Transverse colon (tissue), 4 donors: ENCODE measurements at regions not wholly inside any gene's neighbourhood (a gene's known extent, or its start where the extent isn't known, plus 50 kb on each side); places are given as distances from the start of the nearest gene placed in this dataset.

Experiments
- DNase-seq: peaks from one replicate; pipeline ENCODE4 v3.0.0-alpha.2; 2019
- H3K27ac ChIP-seq, 4 donors: fragments of 200-600 bp; sonication (generic); 2 replicates each; pipeline ENCODE4 v1.5.1; 2016 to 2018; ENCODE audit warnings: inconsistent platforms in 4 of 4
- H3K27me3 ChIP-seq: fragments of 200-600 bp; sonication (generic); 2 replicates; pipeline ENCODE4 v1.5.1; 2017; ENCODE audit warnings: inconsistent platforms
- H3K36me3 ChIP-seq, 4 donors: fragments of 200-600 bp; sonication (generic); 2 replicates each; pipeline ENCODE4 v1.5.1; 2017 to 2019; ENCODE audit warnings: inconsistent platforms in 4 of 4
- H3K4me1 ChIP-seq, 4 donors: fragments of 200-600 bp; sonication (generic); 2 replicates each; pipeline ENCODE4 v1.5.1; 2017 to 2020; ENCODE audit warnings: inconsistent platforms in 4 of 4
- H3K4me3 ChIP-seq, 4 donors: fragments of 200-600 bp; sonication (generic); 1 replicate in 1 of 4; 2 replicates in 3 of 4; pipeline versions ENCODE4 v1.5.1 to v1.6.1; 2017 to 2019; ENCODE audit warnings: inconsistent platforms in 4 of 4
- H3K9me3 ChIP-seq, 2 donors: fragments of 200-600 bp; sonication (generic); 2 replicates each; pipeline ENCODE4 v1.5.1; 2017 to 2019; ENCODE audit warnings: inconsistent platforms in 2 of 2
- CTCF ChIP-seq, 5 experiments: fragments of 200-600 bp in 3 of 5; fragments of 450-650 bp in 2 of 5; sonication (generic) in 3 of 5; IDR thresholded peaks; 1 replicate in 2 of 5; 2 replicates in 3 of 5; pipeline ENCODE4 v1.5.1; 2016 to 2017; ENCODE audit warnings: antibody characterized with exemption in 5 of 5, inconsistent platforms in 3 of 5, mild to moderate bottlenecking in 2 of 5, moderate library complexity in 1 of 5
- EP300 ChIP-seq: sonication (generic); formaldehyde crosslinking; IDR thresholded peaks from one replicate; pipeline ENCODE4 v1.6.1; 2017; ENCODE audit warnings: antibody characterized with exemption, low read depth
- POLR2A ChIP-seq: fragments of 450-650 bp; IDR thresholded peaks from one replicate; pipeline ENCODE4 v1.6.1; 2016; ENCODE audit warnings: antibody characterized with exemption, mild to moderate bottlenecking, moderate library complexity
- POLR2AphosphoS5 ChIP-seq, 3 donors: sonication (generic); formaldehyde crosslinking; IDR thresholded peaks; one replicate each; pipeline ENCODE4 v1.6.1; 2016; ENCODE audit warnings: antibody characterized with exemption in 3 of 3
- WGBS, 2 donors: methylation state at CpG; one replicate each; pipeline ENCODE4 v1.1.5; 2018; ENCODE audit warnings: low coverage in 1 of 2; 5-methylcytosine and 5-hydroxymethylcytosine counted together
- in situ Hi-C, 4 donors: fragments of 200-750 bp; cut with MboI; loops; one replicate each; pipeline versions ENCODE4 v1.15.0 to v1.15.1; 2017; ENCODE audit warnings: low sequenced_read_pairs in 3 of 4, low pct_ligation_motif_present in 1 of 4, low pct_unique_long_range_greater_than_20kb in 1 of 4
- intact Hi-C: fragments of 100-400 bp; cut with DNase I; formaldehyde crosslinking; loops from one replicate; pipeline ENCODE4 v1.15.1; 2023; ENCODE audit warnings: low total_unique reads

GRCh38 chr6:10278746-10279145, 136.1 kb downstream of the TFAP2A start:
- in situ Hi-C loops, result no loop called here

GRCh38 chr6:10276660-10277287, 138.1 kb downstream of the TFAP2A start:
- Histone ChIP-seq H3K36me3 (no peaks in the 10 kb centered on the region), H3K27ac (no peak overlapping the region), H3K9me3 (no peaks in the 10 kb centered on the region), H3K4me3 (no peak overlapping the region), H3K27me3 (no peaks in the 10 kb centered on the region), H3K4me1 (no peaks in the 10 kb centered on the region)
- TF ChIP-seq POLR2A, result no peak
- TF ChIP-seq CTCF (IDR thresholded peaks at IDR 0.05), result no peak
- TF ChIP-seq EP300, result no peak
- no peak for TF ChIP-seq POLR2AphosphoS5 (IDR thresholded peaks at IDR 0.05)
- intact Hi-C loops (no loop called here), in situ Hi-C loops (no loop called here)
- 36 to 54% methylated on average over 2 to 3 of the region's 3 CpGs for WGBS, 2 donors
- DNase-seq, result no peak

More at GRCh38 chr6:10278746-10279145, 136.1 kb downstream of the TFAP2A start:
- H3K27ac ChIP-seq, result no peak overlapping the region
- no peaks in the 10 kb centered on the region for H3K36me3 ChIP-seq
- H3K4me1 ChIP-seq, result no peaks in the 10 kb centered on the region
- TF ChIP-seq POLR2AphosphoS5 (IDR thresholded peaks at IDR 0.05), result no peak
- TF ChIP-seq EP300, result no peak
- TF ChIP-seq CTCF (IDR thresholded peaks at IDR 0.05), result no peak
- TF ChIP-seq POLR2A, result no peak
- intact Hi-C loops, result no loop called here
- H3K9me3 ChIP-seq, result no peaks in the 10 kb centered on the region
- DNase-seq, result no peak
- no peak overlapping the region for H3K4me3 ChIP-seq
- no peaks in the 10 kb centered on the region for H3K27me3 ChIP-seq

GRCh38 chr6:10276106-10276505, 138.8 kb downstream of the TFAP2A start:
- intact Hi-C loops (no loop called here), in situ Hi-C loops (no loop called here)
- no peaks in the 10 kb centered on the region for H3K27me3 ChIP-seq
- no peak overlapping the region for H3K27ac ChIP-seq
- no peak for DNase-seq
- H3K36me3 ChIP-seq, result no peaks in the 10 kb centered on the region
- TF ChIP-seq POLR2A (no peak), CTCF (IDR thresholded peaks at IDR 0.05) (no peak), POLR2AphosphoS5 (IDR thresholded peaks at IDR 0.05) (no peak), EP300 (no peak)
- 21 to 43% methylated on average over 2 of the region's 2 CpGs for WGBS, 2 donors
- H3K9me3 ChIP-seq, result no peaks in the 10 kb centered on the region
- no peak overlapping the region for H3K4me3 ChIP-seq
- H3K4me1 ChIP-seq, result no peaks in the 10 kb centered on the region

- intact Hi-C loops (no loop called here), in situ Hi-C loops (no loop called here)
- TF ChIP-seq POLR2AphosphoS5 (IDR thresholded peaks at IDR 0.05) (no peak), EP300 (no peak), POLR2A (no peak), CTCF (IDR thresholded peaks at IDR 0.05) (no peak)
- WGBS, 2 donors, result 33 to 62% methylated on average over 1 to 2 of the region's 2 CpGs
- Histone ChIP-seq H3K4me1 (no peaks in the 10 kb centered on the region), H3K9me3 (no peaks in the 10 kb centered on the region), H3K36me3 (no peaks in the 10 kb centered on the region), H3K27ac (no peak overlapping the region), H3K4me3 (no peak overlapping the region), H3K27me3 (peaks cover 19% of the 10 kb centered on the region)
- no peak for DNase-seq
These were observed 142.3 kb downstream of the TFAP2A start for GRCh38 chr6:10272591-10272990.
